GM12864 (cell line): ENCODE measurements at regions not wholly inside any gene's neighbourhood (a gene's known extent, or its start where the extent isn't known, plus 50 kb on each side); places are given as distances from the start of the nearest gene placed in this dataset.

ENCODE experiments used
- DNase-seq: peaks from one replicate; pipeline ENCODE4 v3.0.0-alpha.2; 2011; ENCODE audit warnings: low read depth
- H3K4me3 ChIP-seq: 2 replicates; pipeline ENCODE4 v1.5.1; 2011; ENCODE audit warnings: mild to moderate bottlenecking, low read depth, low read length, control low read depth
- TF ChIP-seq, protein P1 (sequence below): IDR thresholded peaks from 2 replicates; pipeline ENCODE4 v1.5.1; 2011; ENCODE audit warnings: low read depth, mild to moderate bottlenecking, moderate library complexity, low read length, control low read depth, inconsistent platforms; ENCODE audit errors: missing control alignments

GRCh38 chr7:132072873-132073272 is 503.4 kb downstream of the PLXNA4 start:
- TF ChIP-seq, protein P1, sequence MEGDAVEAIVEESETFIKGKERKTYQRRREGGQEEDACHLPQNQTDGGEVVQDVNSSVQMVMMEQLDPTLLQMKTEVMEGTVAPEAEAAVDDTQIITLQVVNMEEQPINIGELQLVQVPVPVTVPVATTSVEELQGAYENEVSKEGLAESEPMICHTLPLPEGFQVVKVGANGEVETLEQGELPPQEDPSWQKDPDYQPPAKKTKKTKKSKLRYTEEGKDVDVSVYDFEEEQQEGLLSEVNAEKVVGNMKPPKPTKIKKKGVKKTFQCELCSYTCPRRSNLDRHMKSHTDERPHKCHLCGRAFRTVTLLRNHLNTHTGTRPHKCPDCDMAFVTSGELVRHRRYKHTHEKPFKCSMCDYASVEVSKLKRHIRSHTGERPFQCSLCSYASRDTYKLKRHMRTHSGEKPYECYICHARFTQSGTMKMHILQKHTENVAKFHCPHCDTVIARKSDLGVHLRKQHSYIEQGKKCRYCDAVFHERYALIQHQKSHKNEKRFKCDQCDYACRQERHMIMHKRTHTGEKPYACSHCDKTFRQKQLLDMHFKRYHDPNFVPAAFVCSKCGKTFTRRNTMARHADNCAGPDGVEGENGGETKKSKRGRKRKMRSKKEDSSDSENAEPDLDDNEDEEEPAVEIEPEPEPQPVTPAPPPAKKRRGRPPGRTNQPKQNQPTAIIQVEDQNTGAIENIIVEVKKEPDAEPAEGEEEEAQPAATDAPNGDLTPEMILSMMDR = no peak
- no peak overlapping the region for H3K4me3 ChIP-seq
- DNase-seq = no peak

GRCh38 chr7:132072165-132072564 is 504.1 kb downstream of the PLXNA4 start:
- DNase-seq = no peak
- H3K4me3 ChIP-seq = no peak overlapping the region
- TF ChIP-seq, protein P1 = no peak

- H3K4me3 ChIP-seq = no peak overlapping the region
- TF ChIP-seq, protein P1 = no peak
- DNase-seq = no peak
Measured at GRCh38 chr7:132069306-132069705, 507.0 kb downstream of the PLXNA4 start.

DNA sequence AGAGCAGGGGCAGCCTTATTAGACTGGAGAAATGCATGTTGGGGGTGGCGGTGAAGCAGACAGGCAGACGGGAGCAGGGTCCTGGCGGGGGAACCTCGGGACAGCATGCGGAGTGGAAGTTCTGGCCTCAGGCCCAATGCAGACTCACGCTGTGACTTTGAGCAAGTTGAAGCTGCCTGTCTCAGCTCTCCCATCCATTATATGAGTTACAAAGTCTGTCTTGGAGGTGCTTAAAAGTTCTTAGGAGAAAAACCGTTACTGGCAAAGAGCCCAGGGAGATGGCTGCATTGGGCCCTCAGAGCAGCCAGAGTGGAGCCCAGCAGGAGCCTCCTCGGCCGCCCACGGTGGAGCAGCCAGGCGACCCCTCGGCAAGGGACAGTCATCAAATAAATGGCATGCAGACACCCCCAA is 509.5 kb downstream of the PLXNA4 start:
- no peak overlapping the region for H3K4me3 ChIP-seq
- no peak for DNase-seq
- TF ChIP-seq, protein P1 = no peak

DNA sequence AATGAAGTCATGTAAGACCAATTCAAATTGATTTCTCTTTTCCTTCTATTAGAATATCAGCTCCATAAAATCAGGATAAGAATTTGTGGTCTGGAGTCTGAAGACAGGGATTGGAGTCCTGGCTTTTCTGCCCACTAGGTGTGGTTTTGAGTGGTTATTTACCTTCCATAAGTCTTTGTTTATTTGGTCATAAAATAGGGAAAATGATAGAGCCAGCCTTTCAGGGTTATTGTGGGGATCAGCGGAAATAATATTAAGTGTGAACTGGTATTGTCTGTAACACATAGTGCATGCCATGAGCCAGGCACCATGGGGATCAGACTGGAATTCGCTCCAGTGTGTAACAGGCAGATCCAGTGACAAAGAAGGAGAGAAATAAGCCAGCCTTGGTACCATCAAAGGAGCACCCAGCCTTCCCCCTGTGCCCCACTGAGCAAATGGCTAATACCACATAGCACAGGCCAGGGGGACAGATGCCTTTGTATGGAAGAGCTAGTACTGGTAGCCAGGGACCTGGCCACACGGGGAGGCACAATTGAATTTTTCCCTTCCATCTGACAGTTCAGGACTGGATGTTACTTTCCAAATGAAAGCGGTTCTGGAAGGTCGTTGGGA is 509.7 kb upstream of the PODXL start:
- H3K4me3 ChIP-seq = no peak overlapping the region
- TF ChIP-seq, protein P1 = no peak
- DNase-seq = no peak

DNA sequence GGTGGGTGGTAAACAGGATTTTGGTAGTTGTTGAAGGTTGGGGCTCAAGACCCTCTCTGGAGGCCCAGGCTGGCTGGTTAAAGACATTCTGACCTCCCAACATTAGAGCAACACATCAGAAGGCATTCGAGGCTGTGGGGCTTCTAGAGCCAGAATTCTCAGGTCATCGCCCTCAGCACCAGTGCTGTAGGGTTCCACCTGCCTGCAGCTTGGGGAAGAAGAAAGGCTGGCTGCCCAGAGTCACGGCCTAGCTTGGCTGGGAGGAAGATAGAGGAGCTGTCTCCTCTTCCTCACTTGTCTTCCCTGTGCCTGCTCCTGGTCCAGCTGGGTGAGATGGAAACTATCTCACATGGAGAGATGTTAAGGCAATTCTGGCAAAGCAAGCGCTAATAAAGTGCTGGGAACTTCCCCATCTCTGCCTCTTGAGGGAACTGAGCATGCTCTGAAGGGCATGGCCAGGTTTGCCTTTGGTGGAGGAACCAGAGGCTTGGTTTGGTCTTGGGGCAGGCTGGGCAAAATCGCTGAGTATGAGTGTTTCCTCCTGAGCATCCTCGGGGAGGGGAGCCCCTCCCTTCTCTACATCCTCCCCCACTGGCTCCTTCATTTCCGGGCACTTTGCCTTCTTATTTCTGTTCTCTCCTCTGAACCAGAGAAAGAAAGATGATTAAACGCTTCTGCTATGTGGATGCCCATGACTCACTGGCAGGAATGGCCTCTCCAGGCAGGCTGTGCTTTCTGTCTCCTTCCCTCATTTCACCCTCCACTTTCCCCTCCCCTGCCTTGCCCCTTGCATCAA is 509.0 kb upstream of the PODXL start:
- TF ChIP-seq, protein P1 = no peak
- no peak for DNase-seq
- no peak overlapping the region for H3K4me3 ChIP-seq
